ENCODE measurements at regions not wholly inside any gene's neighbourhood (a gene's known extent, or its start where the extent isn't known, plus 50 kb on each side); places are given as distances from the start of the nearest gene placed in this dataset.

DNA sequence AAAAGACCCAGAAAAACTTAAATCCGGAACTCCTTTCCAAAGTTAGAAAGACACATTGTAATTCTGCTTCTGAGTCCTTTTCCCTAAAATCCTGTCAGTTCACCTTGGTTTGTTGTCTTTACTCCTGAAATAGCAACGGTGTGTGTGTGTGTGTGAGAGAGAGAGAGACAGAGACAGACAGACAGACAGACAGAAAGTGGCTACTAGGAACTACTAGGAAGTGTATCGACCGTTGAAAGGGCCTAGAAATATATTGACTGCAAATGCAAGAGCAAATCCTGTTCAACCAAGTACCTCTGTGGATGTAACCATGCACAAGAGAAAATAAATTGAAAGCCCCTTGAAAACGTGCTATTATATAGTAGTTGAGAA lies 100.0 kb upstream of the MLIP start:
- Histone ChIP-seq H3K14ac (replicated peaks; ENCODE audit: low read depth, low read length) (no peak overlapping the region), H3K18ac (ENCODE audit: low read depth, low read length) (no peak overlapping the region; the same call in 1 of the 2 replicates), H2BK20ac (ENCODE audit: low read depth, low read length) (no peak overlapping the region), H3K27ac (ENCODE audit: insufficient read depth, low read length) (no peak overlapping the region), H3K23ac (ENCODE audit: low read depth, low read length) (peak overlapping the region; percentile 24; the same call in 1 of the 2 replicates), H3K79me1 (ENCODE audit: low read depth in 1 of 2, low read length in 2 of 2) (no peaks in the 10 kb centered on the region), H4K8ac (ENCODE audit: low read depth in 2 of 2, low read length in 2 of 2) (0 out of 4 replicates have a peak overlapping the region, but pooled peaks of 1 of the 2 experiments have one; percentile 24), H3K9ac (ENCODE audit: low read depth, low read length) (no peak overlapping the region), H3K27me3 (ENCODE audit: control insufficient read depth, insufficient read depth, low read length) (no peaks in the 10 kb centered on the region), H2AK9ac (replicated peaks; ENCODE audit: low read depth, low read length, poor library complexity) (no peak overlapping the region), H4K91ac (ENCODE audit: insufficient read depth, low read depth, low read length) (no peak overlapping the region), H3K4me2 (ENCODE audit: low read depth, low read length) (peak overlapping the region; percentile 94), H3K9me3 (ENCODE audit: control insufficient read depth, insufficient read depth, low read length) (no peaks in the 10 kb centered on the region), H3K36me3 (ENCODE audit: control insufficient read depth, insufficient read depth, low read length) (no peaks in the 10 kb centered on the region), H3K9me1 (ENCODE audit: insufficient read depth, low read length) (no peaks in the 10 kb centered on the region; the same call in 1 of the 2 replicates), H2BK5ac (ENCODE audit: low read depth, low read length, poor library complexity, severe bottlenecking) (no peak overlapping the region), H2AFZ (replicated peaks; ENCODE audit: low read length, poor library complexity) (no peak overlapping the region), H3K4ac (ENCODE audit: low read depth, low read length) (no peak overlapping the region), H4K20me1 (ENCODE audit: insufficient read depth, low read length) (no peaks in the 10 kb centered on the region), H3K4me3 (ENCODE audit: insufficient read depth, low read depth, low read length) (no peak overlapping the region), H2AK5ac (ENCODE audit: low read depth, low read length) (no peak overlapping the region), H4K5ac (ENCODE audit: low read depth, low read length) (peak overlapping the region; percentile 44), H2BK120ac (ENCODE audit: low read depth, low read length) (no peak overlapping the region), H3K56ac (ENCODE audit: extremely low read depth, insufficient read depth, low read length) (no peak overlapping the region), H3K4me1 (ENCODE audit: control insufficient read depth, insufficient read depth, low read length) (no peaks in the 10 kb centered on the region), H2BK15ac (ENCODE audit: low read depth, low read length) (no peak overlapping the region)
- WGBS, 2 experiments (ENCODE audit: extremely low coverage in 2 of 2, insufficient read length in 1 of 2) = 50% methylated on average over 2 of the region's 5 CpGs; no CpG with 5 or more reads in 1 of the 2 experiments
- no peak for TF ChIP-seq SMC3 (IDR thresholded peaks at IDR 0.05; ENCODE audit: low read depth, low read length)
- TF ChIP-seq MAFK (IDR thresholded peaks at IDR 0.05; ENCODE audit: low read depth, low read length) = no peak
- TF ChIP-seq NFE2L2 (IDR thresholded peaks at IDR 0.05; ENCODE audit: low read depth, low read length) = no peak
- TF ChIP-seq RAD21 (IDR thresholded peaks at IDR 0.05; ENCODE audit: low read length) = no peak
- TF ChIP-seq, protein P1, sequence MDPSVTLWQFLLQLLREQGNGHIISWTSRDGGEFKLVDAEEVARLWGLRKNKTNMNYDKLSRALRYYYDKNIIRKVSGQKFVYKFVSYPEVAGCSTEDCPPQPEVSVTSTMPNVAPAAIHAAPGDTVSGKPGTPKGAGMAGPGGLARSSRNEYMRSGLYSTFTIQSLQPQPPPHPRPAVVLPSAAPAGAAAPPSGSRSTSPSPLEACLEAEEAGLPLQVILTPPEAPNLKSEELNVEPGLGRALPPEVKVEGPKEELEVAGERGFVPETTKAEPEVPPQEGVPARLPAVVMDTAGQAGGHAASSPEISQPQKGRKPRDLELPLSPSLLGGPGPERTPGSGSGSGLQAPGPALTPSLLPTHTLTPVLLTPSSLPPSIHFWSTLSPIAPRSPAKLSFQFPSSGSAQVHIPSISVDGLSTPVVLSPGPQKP (IDR thresholded peaks at IDR 0.05; ENCODE audit: borderline replicate concordance, low read depth, low read length) = no peak
- TF ChIP-seq POLR2A (IDR thresholded peaks at IDR 0.05; ENCODE audit: low read depth, low read length) = no peak
- TF ChIP-seq MXI1 (IDR thresholded peaks at IDR 0.05; ENCODE audit: borderline replicate concordance, low read depth, low read length) = no peak
- TF ChIP-seq MAZ (IDR thresholded peaks at IDR 0.05; ENCODE audit: borderline replicate concordance, low read depth, low read length) = no peak
- TF ChIP-seq RFX5 (IDR thresholded peaks at IDR 0.05; ENCODE audit: low read depth, low read length) = no peak
- dilution Hi-C loops (cut with HindIII; ENCODE audit: low sequenced_read_pairs, unreplicated experiment) = no loop called here
- no peak for ATAC-seq (ENCODE audit: low read depth)
- BruUV-seq (replicated peaks) = no TSS peak
- CTCF ChIA-PET = no interaction called here
- intact Hi-C loops (cut with micrococcal nuclease) = no loop called here
- no peak for DNase-seq
- in situ Hi-C loops (cut with MboI; ENCODE audit: low sequenced_read_pairs) = no loop called here
- POLR2A ChIA-PET (ENCODE audit: unreplicated experiment) = no interaction called here

Data from IMR-90 (cell line).